NAMALWA (cell line): ENCODE measurements at regions not wholly inside any gene's neighbourhood (a gene's known extent, or its start where the extent isn't known, plus 50 kb on each side); places are given as distances from the start of the nearest gene placed in this dataset.
"Not testable (repeated sequence)": the region's sequence is repeated elsewhere in the genome, so short reads cannot be mapped to it uniquely, and the experiment has no call there.

ENCODE experiments used
- DNase-seq: peaks from one replicate; pipeline ENCODE4 v3.0.0-alpha.2; 2015; ENCODE audit warnings: low spot score

DNA sequence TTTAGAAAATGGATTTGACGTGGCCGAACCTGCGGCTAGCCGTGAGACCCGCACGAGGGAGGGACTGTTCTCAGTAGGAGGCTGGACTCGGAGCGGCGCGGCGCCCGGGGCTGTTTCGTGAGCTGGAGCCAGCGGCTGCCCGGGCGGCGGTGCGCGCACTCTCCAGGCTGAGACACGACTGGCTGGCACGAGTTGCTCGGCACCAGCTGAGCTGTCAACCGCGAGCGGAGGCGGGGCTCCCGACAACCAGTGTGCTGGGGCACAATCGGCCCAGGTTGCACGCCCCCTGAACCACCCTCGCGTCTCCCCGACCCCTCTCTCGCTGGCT, 58.5 kb upstream of the NBPF26 start:
- not testable (repeated sequence) for DNase-seq

DNA sequence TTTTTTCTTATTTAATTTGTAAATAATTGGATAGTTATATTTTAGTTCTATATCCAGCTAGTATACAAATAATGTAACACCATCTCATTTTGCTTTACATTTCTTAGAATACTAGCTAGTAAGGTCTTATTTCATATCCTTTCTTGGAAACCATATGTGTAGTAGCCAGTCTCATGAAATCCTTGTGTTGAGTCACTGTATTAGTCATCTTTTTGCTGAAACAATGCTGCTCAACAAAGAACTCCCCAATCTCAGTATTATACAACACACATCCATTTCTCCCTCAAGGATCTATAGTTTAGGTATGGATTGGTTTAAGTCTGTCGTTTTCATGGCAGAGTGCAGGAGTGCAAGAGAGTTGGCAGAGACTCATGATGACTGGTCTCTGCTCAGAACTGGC, 55.6 kb upstream of the NBPF26 start:
- DNase-seq = not testable (repeated sequence)
